ENCODE measurements at regions not wholly inside any gene's neighbourhood (a gene's known extent, or its start where the extent isn't known, plus 50 kb on each side); places are given as distances from the start of the nearest gene placed in this dataset.

DNA sequence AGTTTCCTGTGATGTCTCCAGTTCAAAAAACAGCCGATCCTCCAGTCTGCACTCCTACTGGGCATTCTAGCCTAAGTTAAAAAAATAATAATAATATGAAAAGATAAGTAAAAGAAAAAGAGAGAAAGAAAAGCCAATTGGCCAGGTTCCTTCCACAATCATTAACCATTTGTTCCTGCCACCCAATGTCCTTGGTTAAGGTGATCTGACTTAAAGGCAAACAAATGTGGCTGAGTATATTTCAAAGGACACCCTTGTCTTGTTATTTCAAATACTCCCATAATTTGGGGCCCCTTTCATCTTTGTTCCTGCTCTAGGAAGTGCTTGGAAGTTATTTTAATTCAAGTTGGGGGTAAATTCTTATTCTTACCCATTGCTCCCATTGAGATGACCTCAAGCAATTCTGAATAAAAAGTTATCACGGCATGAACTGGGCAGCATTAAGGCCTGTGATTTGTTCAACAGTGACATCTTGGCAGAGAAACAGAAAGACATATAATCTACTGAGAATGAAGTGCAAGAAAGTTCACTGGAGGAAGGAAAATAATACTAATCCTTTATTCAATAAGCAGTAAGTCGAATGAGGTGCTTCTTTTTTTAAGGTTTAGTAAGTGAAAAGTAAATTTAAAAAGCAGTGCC is 1054.5 kb upstream of the FANCL start:
- Histone ChIP-seq H3K9me3 (ENCODE audit: insufficient read depth, low read length, severe bottlenecking) (no peaks in the 10 kb centered on the region), H3K79me2 (ENCODE audit: insufficient read depth, low read length) (no peaks in the 10 kb centered on the region), H3K4me3 (ENCODE audit: low read depth in 1 of 2, low read length in 2 of 2) (no peak overlapping the region), H3K9ac (ENCODE audit: low read depth, low read length) (no peak overlapping the region), H4K20me1 (ENCODE audit: insufficient read depth, low read length) (no peaks in the 10 kb centered on the region), H3K36me3 (ENCODE audit: insufficient read depth, low read length) (no peaks in the 10 kb centered on the region), H3K27me3 (ENCODE audit: insufficient read depth, low read length, poor library complexity) (no peaks in the 10 kb centered on the region), H2AFZ (ENCODE audit: low read depth, low read length) (no peak overlapping the region), H3K27ac (ENCODE audit: low read length) (no peak overlapping the region), H3K4me1 (ENCODE audit: insufficient read depth, low read length) (no peaks in the 10 kb centered on the region), H3K4me2 (ENCODE audit: insufficient read depth, low read length) (no peak overlapping the region)
- ATAC-seq (ENCODE audit: insufficient read depth, low read depth) (no peak), DNase-seq (no peak)
- TF ChIP-seq EZH2 (IDR thresholded peaks at IDR 0.05; ENCODE audit: borderline replicate concordance, low read depth, low read length, severe bottlenecking): no peak
- TF ChIP-seq, protein P1, sequence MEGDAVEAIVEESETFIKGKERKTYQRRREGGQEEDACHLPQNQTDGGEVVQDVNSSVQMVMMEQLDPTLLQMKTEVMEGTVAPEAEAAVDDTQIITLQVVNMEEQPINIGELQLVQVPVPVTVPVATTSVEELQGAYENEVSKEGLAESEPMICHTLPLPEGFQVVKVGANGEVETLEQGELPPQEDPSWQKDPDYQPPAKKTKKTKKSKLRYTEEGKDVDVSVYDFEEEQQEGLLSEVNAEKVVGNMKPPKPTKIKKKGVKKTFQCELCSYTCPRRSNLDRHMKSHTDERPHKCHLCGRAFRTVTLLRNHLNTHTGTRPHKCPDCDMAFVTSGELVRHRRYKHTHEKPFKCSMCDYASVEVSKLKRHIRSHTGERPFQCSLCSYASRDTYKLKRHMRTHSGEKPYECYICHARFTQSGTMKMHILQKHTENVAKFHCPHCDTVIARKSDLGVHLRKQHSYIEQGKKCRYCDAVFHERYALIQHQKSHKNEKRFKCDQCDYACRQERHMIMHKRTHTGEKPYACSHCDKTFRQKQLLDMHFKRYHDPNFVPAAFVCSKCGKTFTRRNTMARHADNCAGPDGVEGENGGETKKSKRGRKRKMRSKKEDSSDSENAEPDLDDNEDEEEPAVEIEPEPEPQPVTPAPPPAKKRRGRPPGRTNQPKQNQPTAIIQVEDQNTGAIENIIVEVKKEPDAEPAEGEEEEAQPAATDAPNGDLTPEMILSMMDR (IDR thresholded peaks at IDR 0.05; ENCODE audit: borderline replicate concordance, extremely low read depth, low read length, poor library complexity, severe bottlenecking): no peak

DNA sequence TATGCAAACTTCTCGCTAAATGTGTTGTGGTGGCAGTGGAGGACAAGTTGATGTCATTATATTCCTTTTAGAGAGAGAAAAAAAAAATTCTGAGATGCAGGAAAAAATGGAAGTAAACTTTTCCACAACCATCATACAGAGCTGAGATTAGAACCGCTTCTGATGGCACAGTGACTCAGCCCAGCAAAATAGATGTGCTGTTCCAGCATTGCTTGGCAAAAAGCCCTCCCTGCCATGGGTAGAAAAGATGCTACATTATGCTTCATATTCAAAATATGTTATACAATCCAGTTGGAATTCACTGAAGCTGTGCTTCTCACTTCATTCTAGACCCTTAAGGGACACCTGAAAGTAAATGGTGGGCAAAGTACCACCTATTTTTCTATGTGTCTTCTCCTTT is 1047.6 kb upstream of the FANCL start:
- Histone ChIP-seq H3K9me3 (ENCODE audit: insufficient read depth, low read length, severe bottlenecking) (no peaks in the 10 kb centered on the region), H3K27ac (ENCODE audit: low read length) (no peak overlapping the region), H3K36me3 (ENCODE audit: insufficient read depth, low read length) (no peaks in the 10 kb centered on the region), H3K4me3 (ENCODE audit: low read depth in 1 of 2, low read length in 2 of 2) (no peak overlapping the region), H4K20me1 (ENCODE audit: insufficient read depth, low read length) (no peaks in the 10 kb centered on the region), H3K9ac (ENCODE audit: low read depth, low read length) (no peak overlapping the region), H3K27me3 (ENCODE audit: insufficient read depth, low read length, poor library complexity) (no peaks in the 10 kb centered on the region), H3K4me2 (ENCODE audit: insufficient read depth, low read length) (no peak overlapping the region), H3K4me1 (ENCODE audit: insufficient read depth, low read length) (peaks cover 6% of the 10 kb centered on the region), H2AFZ (ENCODE audit: low read depth, low read length) (no peak overlapping the region), H3K79me2 (ENCODE audit: insufficient read depth, low read length) (no peaks in the 10 kb centered on the region)
- no peak for ATAC-seq (ENCODE audit: insufficient read depth, low read depth)
- DNase-seq: no peak
- TF ChIP-seq, protein P1 (IDR thresholded peaks at IDR 0.05; ENCODE audit: borderline replicate concordance, extremely low read depth, low read length, poor library complexity, severe bottlenecking): no peak
- TF ChIP-seq EZH2 (IDR thresholded peaks at IDR 0.05; ENCODE audit: borderline replicate concordance, low read depth, low read length, severe bottlenecking): no peak

DNA sequence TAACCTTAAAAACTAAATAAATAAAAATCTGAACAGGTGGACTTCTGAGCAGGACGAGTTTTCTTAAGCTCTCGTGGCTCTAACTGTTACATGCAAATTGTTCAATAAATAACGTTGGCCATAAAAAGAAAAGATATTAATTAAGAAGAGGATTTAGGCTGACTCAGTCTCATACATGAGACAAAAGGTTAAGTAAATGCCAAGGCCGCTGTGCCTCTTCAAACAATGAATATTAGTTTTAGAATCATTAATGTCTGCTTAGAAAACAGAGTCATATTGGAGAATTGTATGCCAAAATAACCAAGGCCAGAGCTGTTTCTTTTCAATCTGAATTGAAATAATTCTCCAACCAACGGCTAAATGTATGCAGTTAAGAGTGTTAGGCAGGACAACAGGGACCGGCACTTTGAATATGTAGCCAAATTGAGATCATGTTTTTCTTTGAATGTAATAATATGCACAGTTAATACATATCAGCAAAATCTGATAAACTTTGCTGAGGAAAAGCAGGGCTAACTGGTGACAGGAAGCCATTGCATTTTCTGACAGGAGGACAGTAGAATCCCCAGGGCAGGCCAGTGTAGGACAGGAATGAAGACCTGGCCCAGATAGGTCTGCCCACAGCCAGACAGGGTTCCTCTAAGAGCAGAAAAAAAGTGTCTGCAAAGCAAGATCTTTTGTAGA is 1041.4 kb upstream of the FANCL start:
- Histone ChIP-seq H3K4me1 (ENCODE audit: insufficient read depth, low read length) (no peaks in the 10 kb centered on the region), H3K79me2 (ENCODE audit: insufficient read depth, low read length) (no peaks in the 10 kb centered on the region), H3K9me3 (ENCODE audit: insufficient read depth, low read length, severe bottlenecking) (no peaks in the 10 kb centered on the region), H3K4me2 (ENCODE audit: insufficient read depth, low read length) (no peak overlapping the region), H4K20me1 (ENCODE audit: insufficient read depth, low read length) (no peaks in the 10 kb centered on the region), H3K27me3 (ENCODE audit: insufficient read depth, low read length, poor library complexity) (no peaks in the 10 kb centered on the region), H2AFZ (ENCODE audit: low read depth, low read length) (no peak overlapping the region), H3K4me3 (ENCODE audit: low read depth in 1 of 2, low read length in 2 of 2) (no peak overlapping the region), H3K36me3 (ENCODE audit: insufficient read depth, low read length) (no peaks in the 10 kb centered on the region), H3K27ac (ENCODE audit: low read length) (no peak overlapping the region), H3K9ac (ENCODE audit: low read depth, low read length) (no peak overlapping the region)
- no peak for TF ChIP-seq EZH2 (IDR thresholded peaks at IDR 0.05; ENCODE audit: borderline replicate concordance, low read depth, low read length, severe bottlenecking)
- TF ChIP-seq, protein P1 (IDR thresholded peaks at IDR 0.05; ENCODE audit: borderline replicate concordance, extremely low read depth, low read length, poor library complexity, severe bottlenecking): no peak
- ATAC-seq (ENCODE audit: insufficient read depth, low read depth) (no peak), DNase-seq (no peak)
